GM18507 (cell line): ENCODE measurements at regions not wholly inside any gene's neighbourhood (a gene's known extent, or its start where the extent isn't known, plus 50 kb on each side); places are given as distances from the start of the nearest gene placed in this dataset.

Experiments used
- DNase-seq: peaks from one replicate; pipeline ENCODE4 v3.0.0; 2011; ENCODE audit warnings: low read depth; ENCODE audit not compliant: insufficient read length; ENCODE audit errors: extremely low spot score
- FAIRE-seq: peaks from 2 replicates; lab custom pipeline; 2011; peaks lifted over from hg19 to GRCh38; lab: Jason Lieb, UNC

- FAIRE-seq = no peak
- DNase-seq = no peak
Observed at GRCh38 chr10:130443066-130443465, 306.9 kb downstream of the GLRX3 start.

DNA sequence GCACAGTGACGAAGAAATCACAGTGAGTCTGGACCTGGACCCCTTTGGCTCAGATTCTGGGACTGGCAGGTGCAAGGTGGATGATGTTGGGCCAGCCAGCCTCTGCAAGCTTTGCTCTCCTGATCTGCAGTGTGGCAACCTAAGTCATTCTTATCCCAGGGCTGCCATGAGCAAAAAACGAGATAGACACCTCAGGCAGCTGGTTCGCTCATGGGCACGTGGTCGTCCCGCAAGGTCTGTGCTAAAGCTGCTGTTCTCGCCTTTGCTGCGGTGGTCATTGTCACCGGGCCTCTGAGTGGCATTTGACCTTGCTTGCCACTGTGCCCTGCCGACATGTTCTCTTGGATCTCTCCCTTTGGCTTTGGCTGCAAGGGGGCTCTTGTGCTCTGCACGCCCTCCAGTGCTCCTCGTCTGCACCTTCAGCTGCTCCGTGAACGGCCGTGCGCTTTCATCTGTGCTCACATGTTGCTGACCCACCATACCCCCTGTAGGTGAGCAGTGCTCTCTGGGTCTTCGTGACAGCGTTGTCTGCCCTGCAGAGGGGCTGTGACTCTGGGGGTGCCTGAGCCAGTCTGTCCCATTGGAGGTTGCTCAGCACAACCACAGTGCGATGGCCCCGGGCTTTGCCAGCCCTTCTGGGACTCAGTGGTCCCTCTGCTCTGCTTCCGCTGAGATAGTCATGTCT, 317.0 kb downstream of the GLRX3 start:
- no peak for FAIRE-seq

DNA sequence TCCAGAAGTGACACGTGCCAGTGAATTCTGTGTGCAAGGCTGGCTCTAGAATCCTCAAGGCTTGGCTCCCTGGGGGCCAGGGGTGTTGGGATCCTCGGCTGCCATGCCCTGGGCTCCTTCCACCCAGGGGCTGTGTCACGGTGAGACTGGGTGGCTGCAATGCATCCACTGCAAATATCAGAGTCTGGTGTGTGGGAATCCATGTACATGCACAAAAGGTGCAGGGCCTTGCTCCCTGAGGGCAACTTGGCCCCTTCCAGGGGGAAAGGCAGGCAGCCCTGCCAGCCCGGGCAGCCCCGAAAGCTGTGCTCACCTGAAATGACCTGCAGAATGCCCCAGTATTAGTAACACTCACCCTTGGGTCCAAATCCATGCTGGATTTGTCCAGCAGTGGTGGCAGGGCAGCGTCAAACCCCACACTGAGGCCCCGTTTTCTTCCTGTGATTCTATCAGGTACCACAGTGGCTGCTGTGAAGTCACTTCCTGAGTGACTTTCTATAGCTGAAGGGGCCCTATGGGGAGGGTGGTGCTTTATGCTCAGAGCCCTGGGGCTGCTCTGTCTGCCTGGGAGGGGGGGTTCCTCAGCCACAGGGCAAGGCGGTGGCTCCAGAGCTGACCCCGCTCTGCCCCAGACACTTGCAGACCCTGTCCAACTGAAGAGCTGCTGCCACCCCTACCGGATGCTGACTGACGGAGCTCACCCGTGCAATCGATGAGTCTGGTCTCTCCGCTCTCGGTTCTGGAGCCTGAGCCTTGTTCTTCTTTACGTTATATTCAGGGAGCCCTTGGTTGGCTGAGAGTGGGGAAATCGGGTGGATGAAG, 317.7 kb downstream of the GLRX3 start:
- no peak for DNase-seq
- FAIRE-seq = no peak

More for the DNA sequence above, 317.0 kb downstream of the GLRX3 start:
- DNase-seq = no peak

DNA sequence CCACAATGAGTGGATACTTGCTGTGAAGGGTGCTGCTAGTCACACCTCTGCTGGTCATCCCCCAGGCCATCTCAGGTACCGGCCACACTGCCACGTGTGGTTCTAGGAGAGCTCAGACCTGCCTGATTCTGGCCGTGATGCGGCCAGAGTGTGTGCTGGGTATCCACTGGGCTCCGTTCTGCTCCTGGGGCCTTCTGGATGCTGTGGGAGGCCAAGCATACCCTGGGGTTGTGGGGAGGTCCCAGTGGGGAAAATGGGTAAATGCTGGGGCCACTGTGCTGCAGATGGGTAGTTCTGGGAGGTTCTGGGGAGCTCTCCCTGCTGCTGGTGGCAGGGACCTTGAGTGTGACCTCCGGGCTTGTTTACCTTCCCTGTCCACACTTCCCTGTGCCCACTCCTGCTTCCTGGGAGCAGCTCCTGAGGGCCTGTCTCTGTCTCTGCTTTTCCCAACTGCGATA, 318.4 kb downstream of the GLRX3 start:
- no peak for FAIRE-seq
- no peak for DNase-seq

DNA sequence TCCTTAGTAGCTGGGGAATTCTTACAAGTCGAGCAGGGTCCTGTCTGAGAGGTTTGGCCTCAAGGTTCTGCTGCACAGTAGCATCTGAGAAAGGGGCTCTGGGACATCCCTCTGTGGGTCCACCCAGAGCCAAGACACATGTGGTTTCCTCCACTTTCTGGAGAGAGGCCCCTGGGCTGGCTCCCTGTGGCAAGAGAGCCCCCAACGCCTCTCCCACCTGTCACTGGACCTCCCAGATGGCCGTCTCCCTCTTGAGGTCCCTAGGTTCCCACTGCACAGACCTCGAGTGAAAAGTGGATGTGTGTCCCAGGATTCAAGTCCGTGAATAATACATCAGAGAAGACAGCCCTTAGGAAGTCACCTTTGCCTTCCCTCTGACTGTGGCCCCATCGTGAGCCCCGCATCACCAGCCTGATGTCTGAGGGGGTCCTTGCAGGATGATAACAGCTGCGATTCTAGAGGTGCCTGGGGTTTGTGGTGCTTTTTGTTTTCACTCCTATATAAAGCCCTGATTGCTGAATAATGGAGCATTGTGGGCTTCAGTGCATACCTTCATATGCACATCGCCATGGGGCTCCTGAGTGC, 319.0 kb downstream of the GLRX3 start:
- FAIRE-seq (no peak), DNase-seq (no peak)

DNA sequence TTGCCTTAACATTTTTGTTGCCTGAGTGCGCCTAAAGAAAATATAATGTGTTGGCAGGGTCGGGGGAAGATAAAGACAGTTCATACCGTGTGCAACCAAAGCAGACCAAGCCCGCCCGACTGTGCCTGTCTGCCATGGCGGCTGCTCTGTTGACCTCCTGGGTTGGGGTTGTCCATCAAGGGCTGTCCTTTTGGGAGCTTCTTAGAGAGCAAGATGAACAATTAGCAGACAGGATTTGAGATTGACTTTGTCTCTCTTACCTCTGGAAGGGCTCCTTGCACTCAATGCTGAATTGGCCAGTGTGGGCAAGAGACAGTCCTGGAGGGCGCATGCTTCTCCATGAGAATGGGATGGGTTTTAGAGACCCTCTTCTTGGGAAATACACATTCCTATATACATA, 319.6 kb downstream of the GLRX3 start:
- DNase-seq (no peak), FAIRE-seq (no peak)

DNA sequence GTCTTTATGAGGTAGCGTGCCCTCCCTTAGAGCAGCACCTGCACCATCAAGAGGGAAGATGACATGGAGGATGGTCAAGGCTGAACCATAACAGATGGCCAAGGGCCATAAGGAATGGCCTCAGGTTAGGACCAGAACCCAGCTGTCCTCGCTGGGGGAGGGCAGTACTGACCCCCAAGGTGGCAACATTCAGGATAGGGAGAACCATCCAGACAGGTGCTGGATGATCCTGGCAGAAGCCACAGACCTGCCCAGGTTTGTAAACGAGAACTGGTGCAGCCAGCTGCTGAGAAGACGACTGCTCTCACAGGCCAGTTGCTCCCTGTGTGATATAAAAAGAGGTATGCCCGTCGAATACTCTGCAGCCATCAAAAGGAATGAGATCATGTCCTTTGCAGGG, 320.4 kb downstream of the GLRX3 start:
- FAIRE-seq (no peak), DNase-seq (no peak)

DNA sequence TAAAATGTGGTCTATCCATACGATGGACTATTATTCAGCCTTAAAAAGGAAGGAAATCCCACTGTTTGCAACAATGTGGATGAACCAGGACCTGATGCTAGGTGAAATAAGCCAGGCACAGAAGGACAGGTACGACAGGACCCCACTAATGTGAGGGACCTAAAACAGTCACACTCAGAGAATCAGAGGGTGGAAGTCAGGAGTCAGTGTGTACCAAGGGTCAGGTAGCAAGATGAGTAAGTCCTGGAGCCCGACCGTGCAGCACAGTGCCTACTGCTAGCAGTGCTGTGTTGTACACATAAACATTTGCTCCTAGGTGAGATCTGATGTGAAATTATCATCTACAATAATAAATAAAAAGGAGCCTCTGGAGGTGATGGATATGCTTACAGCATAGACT, 322.3 kb downstream of the GLRX3 start:
- DNase-seq = no peak
- FAIRE-seq = no peak

DNA sequence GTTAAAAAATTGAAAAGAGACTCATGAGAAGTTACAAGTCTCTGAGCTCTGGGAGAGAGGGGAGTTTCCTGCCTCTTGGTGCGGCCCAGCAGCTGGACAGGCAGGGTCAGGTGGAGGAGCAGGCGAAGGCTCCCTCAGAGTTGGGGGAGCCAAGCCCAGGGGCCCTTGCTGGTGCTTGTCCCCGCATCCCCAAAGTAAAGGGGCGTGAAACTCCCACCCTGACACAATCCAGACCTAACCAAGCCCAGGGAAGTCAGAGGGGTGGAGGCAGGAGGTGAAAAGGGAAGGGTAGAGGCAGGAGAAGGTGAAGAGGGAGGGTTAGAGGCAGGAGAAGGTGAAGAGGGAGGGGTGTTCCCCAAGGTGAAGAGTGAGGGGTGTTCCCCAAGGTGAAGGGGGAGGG, 322.8 kb downstream of the GLRX3 start:
- FAIRE-seq = no peak
- DNase-seq = no peak

GRCh38 chr10:130459851-130460490, 323.8 kb downstream of the GLRX3 start:
- DNase-seq = no peak
- no peak for FAIRE-seq

DNA sequence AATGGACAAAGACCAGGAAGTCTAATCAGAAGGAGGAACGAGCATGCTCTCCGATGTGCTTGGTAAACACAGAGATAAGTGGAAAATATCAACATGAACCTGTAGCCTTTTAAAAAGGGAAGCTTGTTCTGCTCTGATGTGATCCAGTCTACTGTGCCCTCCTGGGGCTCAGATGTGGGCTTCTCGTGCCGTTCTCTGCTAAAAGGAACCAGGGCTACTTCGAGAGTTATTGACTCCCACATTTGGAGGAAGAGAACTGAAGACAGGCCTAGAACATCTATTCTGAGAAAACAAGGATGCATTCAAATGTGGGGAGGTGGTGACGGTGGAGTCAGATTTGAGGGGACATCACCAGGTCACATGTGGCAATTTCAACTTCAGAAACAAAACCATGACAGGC, 325.4 kb downstream of the GLRX3 start:
- FAIRE-seq = no peak
- DNase-seq = no peak

GRCh38 chr10:130463104-130463875, 327.1 kb downstream of the GLRX3 start:
- DNase-seq = no peak

GRCh38 chr10:130463876-130464364, 327.7 kb downstream of the GLRX3 start:
- FAIRE-seq (no peak), DNase-seq (no peak)

More at GRCh38 chr10:130463104-130463875, 327.1 kb downstream of the GLRX3 start:
- no peak for FAIRE-seq

DNA sequence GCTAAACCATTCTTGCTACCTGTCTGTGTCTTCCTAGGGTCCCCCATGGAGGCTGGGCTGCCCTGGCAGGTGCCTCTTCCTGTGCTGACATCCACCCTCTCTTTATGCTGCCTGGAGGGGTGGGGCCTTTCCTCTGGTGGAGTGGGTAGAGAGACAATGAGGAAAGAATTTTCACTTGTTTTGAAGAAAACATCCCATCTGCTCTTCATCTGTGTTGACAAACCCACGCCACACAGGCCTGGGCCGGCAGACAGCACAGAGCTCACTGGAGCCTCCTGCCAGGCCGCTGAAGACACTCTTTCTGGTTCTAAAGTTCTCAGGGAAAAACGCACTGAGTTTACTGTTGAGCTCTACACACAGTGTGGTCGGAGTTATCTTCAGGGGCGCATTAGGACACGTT, 328.2 kb downstream of the GLRX3 start:
- no peak for FAIRE-seq
- no peak for DNase-seq

- FAIRE-seq = no peak
- no peak for DNase-seq
Observed at GRCh38 chr10:130466271-130466997, 330.2 kb downstream of the GLRX3 start.

GRCh38 chr10:130470286-130470685, 334.1 kb downstream of the GLRX3 start:
- no peak for DNase-seq
- no peak for FAIRE-seq

DNA sequence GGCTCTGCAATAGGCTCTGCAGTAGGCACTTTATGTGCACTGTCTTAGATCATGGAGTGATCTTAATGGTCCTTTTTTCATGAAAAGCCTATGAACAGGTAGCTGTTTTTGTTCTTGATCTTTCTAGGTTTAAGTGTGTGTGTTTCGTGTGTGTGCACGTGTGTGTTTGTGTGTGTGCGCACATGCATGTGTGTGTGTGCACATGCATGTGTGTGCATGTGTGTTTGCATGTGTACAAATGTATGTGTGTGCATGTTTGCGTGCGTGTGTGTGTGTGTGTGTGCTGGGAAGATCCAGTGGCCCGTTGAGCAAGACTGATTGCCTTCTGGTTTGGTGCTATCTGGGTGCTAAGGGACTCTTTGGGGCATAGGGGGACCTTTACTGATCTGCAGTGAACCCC, 334.8 kb downstream of the GLRX3 start:
- no peak for FAIRE-seq
- DNase-seq = no peak

GRCh38 chr10:130471486-130471885, 335.3 kb downstream of the GLRX3 start:
- FAIRE-seq = no peak
- no peak for DNase-seq

- no peak for DNase-seq
- no peak for FAIRE-seq
Observed at GRCh38 chr10:130472236-130472635, 336.0 kb downstream of the GLRX3 start.
